Neural cell (in vitro differentiated cells): ENCODE measurements at regions not wholly inside any gene's neighbourhood (a gene's known extent, or its start where the extent isn't known, plus 50 kb on each side); places are given as distances from the start of the nearest gene placed in this dataset.

Experiments
- RAD21 ChIP-seq: fragments of 450-650 bp; conservative IDR thresholded peaks from 2 replicates; pipeline ENCODE4 v1.6.1; 2014; ENCODE audit warnings: antibody characterized with exemption, mild to moderate bottlenecking, moderate library complexity
- TF ChIP-seq, protein P1 (sequence below): IDR thresholded peaks from 2 replicates; pipeline ENCODE4 v1.6.1; 2012; ENCODE audit warnings: borderline replicate concordance

DNA sequence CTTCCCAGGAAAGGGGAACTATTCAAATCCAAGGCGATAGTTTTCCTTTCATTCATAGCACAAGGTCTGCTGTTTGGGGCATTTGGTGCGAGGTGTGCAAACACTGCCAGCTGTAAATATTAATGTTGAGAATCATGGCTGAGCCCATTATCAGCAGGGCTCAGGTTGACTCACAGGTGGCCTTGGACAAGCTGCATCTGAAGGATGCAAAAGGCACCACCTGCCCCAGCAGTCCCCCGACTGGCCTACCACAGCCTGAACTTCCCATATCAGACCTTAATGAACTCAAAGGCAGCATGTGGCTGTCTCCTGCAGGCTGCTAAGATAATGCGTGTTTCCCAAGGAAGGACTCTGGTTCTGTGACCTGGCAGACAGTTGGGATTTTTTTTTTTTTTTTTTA, 93.3 kb upstream of the MAP1LC3B2 start:
- TF ChIP-seq, protein P1, sequence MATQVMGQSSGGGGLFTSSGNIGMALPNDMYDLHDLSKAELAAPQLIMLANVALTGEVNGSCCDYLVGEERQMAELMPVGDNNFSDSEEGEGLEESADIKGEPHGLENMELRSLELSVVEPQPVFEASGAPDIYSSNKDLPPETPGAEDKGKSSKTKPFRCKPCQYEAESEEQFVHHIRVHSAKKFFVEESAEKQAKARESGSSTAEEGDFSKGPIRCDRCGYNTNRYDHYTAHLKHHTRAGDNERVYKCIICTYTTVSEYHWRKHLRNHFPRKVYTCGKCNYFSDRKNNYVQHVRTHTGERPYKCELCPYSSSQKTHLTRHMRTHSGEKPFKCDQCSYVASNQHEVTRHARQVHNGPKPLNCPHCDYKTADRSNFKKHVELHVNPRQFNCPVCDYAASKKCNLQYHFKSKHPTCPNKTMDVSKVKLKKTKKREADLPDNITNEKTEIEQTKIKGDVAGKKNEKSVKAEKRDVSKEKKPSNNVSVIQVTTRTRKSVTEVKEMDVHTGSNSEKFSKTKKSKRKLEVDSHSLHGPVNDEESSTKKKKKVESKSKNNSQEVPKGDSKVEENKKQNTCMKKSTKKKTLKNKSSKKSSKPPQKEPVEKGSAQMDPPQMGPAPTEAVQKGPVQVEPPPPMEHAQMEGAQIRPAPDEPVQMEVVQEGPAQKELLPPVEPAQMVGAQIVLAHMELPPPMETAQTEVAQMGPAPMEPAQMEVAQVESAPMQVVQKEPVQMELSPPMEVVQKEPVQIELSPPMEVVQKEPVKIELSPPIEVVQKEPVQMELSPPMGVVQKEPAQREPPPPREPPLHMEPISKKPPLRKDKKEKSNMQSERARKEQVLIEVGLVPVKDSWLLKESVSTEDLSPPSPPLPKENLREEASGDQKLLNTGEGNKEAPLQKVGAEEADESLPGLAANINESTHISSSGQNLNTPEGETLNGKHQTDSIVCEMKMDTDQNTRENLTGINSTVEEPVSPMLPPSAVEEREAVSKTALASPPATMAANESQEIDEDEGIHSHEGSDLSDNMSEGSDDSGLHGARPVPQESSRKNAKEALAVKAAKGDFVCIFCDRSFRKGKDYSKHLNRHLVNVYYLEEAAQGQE, result no peak
- no peak for TF ChIP-seq RAD21
